GM21447 (cell line): ENCODE measurements at regions not wholly inside any gene's neighbourhood (a gene's known extent, or its start where the extent isn't known, plus 50 kb on each side); places are given as distances from the start of the nearest gene placed in this dataset.

ENCODE experiments used
- ATAC-seq: cut with Tn5 transposase; IDR thresholded peaks from one replicate; pipeline ENCODE4 v1.9.1; 2021; ENCODE audit not compliant: unreplicated experiment

DNA sequence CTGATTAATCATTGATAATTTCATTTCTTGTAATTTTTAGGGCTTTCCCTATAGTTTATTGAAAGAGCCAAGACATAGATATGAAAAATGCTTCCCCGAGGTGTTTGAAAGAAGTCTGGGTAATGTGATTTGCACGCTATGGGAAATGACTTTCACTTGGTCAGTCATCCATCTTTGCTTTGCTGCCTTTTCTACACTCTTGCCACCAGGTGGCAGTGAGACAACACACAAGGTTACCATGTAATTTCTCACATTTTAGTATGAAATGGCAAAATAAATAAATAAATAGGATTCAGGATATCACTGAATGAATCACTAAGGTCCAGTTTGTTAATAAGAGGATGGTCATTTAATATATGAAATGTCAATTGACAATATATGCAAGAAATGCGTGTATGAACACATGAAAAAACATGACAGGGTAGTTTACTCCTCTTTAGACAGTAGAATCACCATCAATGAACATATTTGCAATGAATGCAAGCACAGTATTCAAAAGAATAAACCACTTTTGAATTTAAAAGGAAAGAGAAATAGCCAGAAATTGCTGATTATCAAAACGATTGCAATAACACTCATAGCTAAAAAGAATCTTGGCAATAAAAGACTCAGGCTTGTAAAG lies 52.2 kb upstream of the KCNH7 start:
- ATAC-seq: peak; percentile 92

- no peak for ATAC-seq
Observed at GRCh38 chr2:162888652-162889051, 50.1 kb upstream of the KCNH7 start.
